ENCODE measurements at regions not wholly inside any gene's neighbourhood (a gene's known extent, or its start where the extent isn't known, plus 50 kb on each side); places are given as distances from the start of the nearest gene placed in this dataset.

DNA sequence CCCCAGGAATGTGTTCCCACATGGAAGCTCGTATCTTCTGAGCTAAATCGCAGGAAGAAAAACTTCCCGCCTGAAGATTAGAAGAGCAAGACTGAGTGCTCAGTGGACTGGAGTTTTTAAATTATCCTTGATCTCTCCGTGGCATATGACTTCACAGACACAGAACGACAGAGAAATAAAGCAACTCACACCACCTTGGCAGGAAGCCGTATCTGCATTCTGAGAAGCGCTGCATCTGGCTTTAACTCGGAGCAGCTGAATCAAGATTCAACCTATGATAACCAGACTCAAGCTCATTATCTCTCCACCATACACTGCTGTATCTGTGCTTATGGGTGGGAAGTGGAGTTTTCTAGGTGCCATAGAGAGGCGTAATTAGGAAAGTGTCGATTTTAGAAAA lies 1482.7 kb downstream of the AACS start:
- no peaks in the 10 kb centered on the region for H3K27me3 ChIP-seq
- H3K4me1 ChIP-seq, result no peaks in the 10 kb centered on the region
- H3K4me3 ChIP-seq, result no peak overlapping the region
- no peaks in the 10 kb centered on the region for H3K9me3 ChIP-seq
- no peaks in the 10 kb centered on the region for H3K36me3 ChIP-seq
- TF ChIP-seq, protein P1, sequence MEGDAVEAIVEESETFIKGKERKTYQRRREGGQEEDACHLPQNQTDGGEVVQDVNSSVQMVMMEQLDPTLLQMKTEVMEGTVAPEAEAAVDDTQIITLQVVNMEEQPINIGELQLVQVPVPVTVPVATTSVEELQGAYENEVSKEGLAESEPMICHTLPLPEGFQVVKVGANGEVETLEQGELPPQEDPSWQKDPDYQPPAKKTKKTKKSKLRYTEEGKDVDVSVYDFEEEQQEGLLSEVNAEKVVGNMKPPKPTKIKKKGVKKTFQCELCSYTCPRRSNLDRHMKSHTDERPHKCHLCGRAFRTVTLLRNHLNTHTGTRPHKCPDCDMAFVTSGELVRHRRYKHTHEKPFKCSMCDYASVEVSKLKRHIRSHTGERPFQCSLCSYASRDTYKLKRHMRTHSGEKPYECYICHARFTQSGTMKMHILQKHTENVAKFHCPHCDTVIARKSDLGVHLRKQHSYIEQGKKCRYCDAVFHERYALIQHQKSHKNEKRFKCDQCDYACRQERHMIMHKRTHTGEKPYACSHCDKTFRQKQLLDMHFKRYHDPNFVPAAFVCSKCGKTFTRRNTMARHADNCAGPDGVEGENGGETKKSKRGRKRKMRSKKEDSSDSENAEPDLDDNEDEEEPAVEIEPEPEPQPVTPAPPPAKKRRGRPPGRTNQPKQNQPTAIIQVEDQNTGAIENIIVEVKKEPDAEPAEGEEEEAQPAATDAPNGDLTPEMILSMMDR (IDR thresholded peaks at IDR 0.05), result no peak
- TF ChIP-seq POLR2A (IDR thresholded peaks at IDR 0.05), result no peak
- H3K27ac ChIP-seq, result no peak overlapping the region
- no peak for DNase-seq

GRCh38 chr12:126551869-126552268 lies 1486.6 kb downstream of the AACS start:
- Histone ChIP-seq H3K27ac (no peak overlapping the region), H3K4me1 (no peaks in the 10 kb centered on the region), H3K9me3 (peaks cover 0 to 3% (median 0%) of the 10 kb centered on the region in 4 donors), H3K27me3 (no peaks in the 10 kb centered on the region), H3K4me3 (no peak overlapping the region), H3K36me3 (no peaks in the 10 kb centered on the region)
- DNase-seq, result no peak
- TF ChIP-seq, protein P1 (IDR thresholded peaks at IDR 0.05), result no peak
- TF ChIP-seq POLR2A (IDR thresholded peaks at IDR 0.05), result no peak

GRCh38 chr12:126554625-126555024 lies 1489.4 kb downstream of the AACS start:
- Histone ChIP-seq H3K4me1 (no peaks in the 10 kb centered on the region), H3K27me3 (no peaks in the 10 kb centered on the region), H3K9me3 (peaks cover 0 to 3% (median 0%) of the 10 kb centered on the region in 4 donors), H3K4me3 (no peak overlapping the region), H3K27ac (no peak overlapping the region), H3K36me3 (no peaks in the 10 kb centered on the region)
- TF ChIP-seq POLR2A (IDR thresholded peaks at IDR 0.05), result no peak
- TF ChIP-seq, protein P1 (IDR thresholded peaks at IDR 0.05), result no peak
- DNase-seq, result no peak

GRCh38 chr12:126557659-126558058 lies 1492.4 kb downstream of the AACS start:
- no peak for DNase-seq
- H3K27me3 ChIP-seq, result no peaks in the 10 kb centered on the region
- peaks cover 0 to 3% (median 0%) of the 10 kb centered on the region in 4 donors for H3K9me3 ChIP-seq
- no peak overlapping the region for H3K27ac ChIP-seq
- H3K4me1 ChIP-seq, result no peaks in the 10 kb centered on the region
- TF ChIP-seq, protein P1 (IDR thresholded peaks at IDR 0.05), result no peak
- no peak for TF ChIP-seq POLR2A (IDR thresholded peaks at IDR 0.05)
- no peak overlapping the region for H3K4me3 ChIP-seq
- no peaks in the 10 kb centered on the region for H3K36me3 ChIP-seq

GRCh38 chr12:126558219-126558618 lies 1493.0 kb downstream of the AACS start:
- Histone ChIP-seq H3K36me3 (no peaks in the 10 kb centered on the region), H3K4me1 (no peaks in the 10 kb centered on the region), H3K9me3 (peaks cover 0 to 3% (median 0%) of the 10 kb centered on the region in 4 donors), H3K4me3 (no peak overlapping the region), H3K27me3 (no peaks in the 10 kb centered on the region), H3K27ac (no peak overlapping the region)
- no peak for TF ChIP-seq POLR2A (IDR thresholded peaks at IDR 0.05)
- TF ChIP-seq, protein P1 (IDR thresholded peaks at IDR 0.05), result no peak
- no peak for DNase-seq

DNA sequence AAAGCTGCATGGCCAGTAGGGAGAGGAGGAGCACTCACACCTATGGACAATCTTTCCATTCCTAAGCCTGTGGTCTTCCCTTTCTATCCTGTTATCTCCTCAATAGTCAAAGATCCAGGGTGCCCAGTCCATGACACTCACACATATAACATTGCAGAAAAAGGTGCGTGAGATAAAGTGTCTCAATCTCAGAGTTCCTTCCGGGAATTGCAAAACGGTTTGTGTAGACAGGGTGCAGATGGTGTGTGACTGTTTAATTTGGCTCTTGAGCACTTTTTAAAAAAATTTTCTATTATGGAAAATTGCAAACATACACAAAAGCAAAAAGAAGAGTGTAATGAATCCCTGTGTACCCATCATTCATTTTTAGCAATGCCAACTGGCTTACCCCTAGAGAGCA lies 1493.6 kb downstream of the AACS start:
- Histone ChIP-seq H3K4me1 (no peaks in the 10 kb centered on the region), H3K36me3 (no peaks in the 10 kb centered on the region), H3K9me3 (peaks cover 0 to 3% (median 0%) of the 10 kb centered on the region in 4 donors), H3K27me3 (no peaks in the 10 kb centered on the region), H3K27ac (no peak overlapping the region), H3K4me3 (no peak overlapping the region)
- TF ChIP-seq, protein P1 (IDR thresholded peaks at IDR 0.05), result no peak
- TF ChIP-seq POLR2A (IDR thresholded peaks at IDR 0.05), result no peak
- DNase-seq, result no peak
